ENCODE measurements at regions not wholly inside any gene's neighbourhood (a gene's known extent, or its start where the extent isn't known, plus 50 kb on each side); places are given as distances from the start of the nearest gene placed in this dataset.

DNA sequence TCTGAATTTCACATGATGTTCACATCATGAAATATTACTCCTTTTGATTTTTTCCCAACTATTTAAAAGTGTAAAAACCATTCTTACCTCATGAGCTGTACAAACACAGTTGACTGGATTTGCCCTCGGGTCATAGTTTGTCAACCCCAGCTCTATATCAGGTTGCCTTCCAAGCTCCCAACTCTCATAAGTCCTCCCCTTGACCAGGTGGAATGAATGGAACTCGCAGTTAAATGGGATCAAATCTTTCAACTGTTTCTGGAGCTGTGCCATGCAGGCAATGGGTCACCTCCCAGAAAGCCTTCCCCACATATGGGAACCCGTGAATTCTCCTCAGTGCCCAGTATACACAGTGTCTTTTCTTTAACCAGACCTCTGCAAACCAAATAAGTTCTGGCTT, 169.8 kb upstream of the FOXD3 start:
- H3K27ac ChIP-seq (ENCODE audit: low read depth, low read length, poor library complexity, severe bottlenecking): no peak overlapping the region
- no peak overlapping the region for H3K4me3 ChIP-seq (ENCODE audit: low read depth, low read length, poor library complexity, severe bottlenecking)
- no peaks in the 10 kb centered on the region for H3K4me1 ChIP-seq (ENCODE audit: insufficient read depth, low read length, poor library complexity, severe bottlenecking)
- no peaks in the 10 kb centered on the region for H3K36me3 ChIP-seq (ENCODE audit: insufficient read depth, low read length, poor library complexity, severe bottlenecking)
- H3K27me3 ChIP-seq (replicated peaks; ENCODE audit: insufficient read depth, low read depth, low read length, poor library complexity): no peaks in the 10 kb centered on the region
- intact Hi-C loops (cut with micrococcal nuclease; ENCODE audit: unreplicated experiment): no loop called here
- BruUV-seq (replicated peaks): no TSS peak
- ChIA-PET CTCF (no interaction called here), POLR2A (ENCODE audit: low non-redundant PET) (interaction anchor here (0.6 kb wide), 1 partner anchor 378 kb away, joined by 3 read pairs; no protein-coding TSS in a partner anchor)
- no peaks in the 10 kb centered on the region for H3K9me3 ChIP-seq (ENCODE audit: low read depth, low read length, poor library complexity, severe bottlenecking)
- no peak for DNase-seq (ENCODE audit: low spot score)
- TF ChIP-seq EZH2 (IDR thresholded peaks at IDR 0.05; ENCODE audit: borderline replicate concordance, low read depth, low read length, poor library complexity, severe bottlenecking): no peak
- TF ChIP-seq CTCF (conservative IDR thresholded peaks at IDR 0.05; ENCODE audit: low read depth, low read length): no peak

GRCh38 chr1:63155437-63155836, 166.9 kb upstream of the FOXD3 start:
- TF ChIP-seq CTCF (conservative IDR thresholded peaks at IDR 0.05; ENCODE audit: low read depth, low read length): no peak
- no peak for TF ChIP-seq EZH2 (IDR thresholded peaks at IDR 0.05; ENCODE audit: borderline replicate concordance, low read depth, low read length, poor library complexity, severe bottlenecking)
- Histone ChIP-seq H3K36me3 (ENCODE audit: insufficient read depth, low read length, poor library complexity, severe bottlenecking) (no peaks in the 10 kb centered on the region), H3K27me3 (replicated peaks; ENCODE audit: insufficient read depth, low read depth, low read length, poor library complexity) (no peaks in the 10 kb centered on the region), H3K27ac (ENCODE audit: low read depth, low read length, poor library complexity, severe bottlenecking) (no peak overlapping the region), H3K4me3 (ENCODE audit: low read depth, low read length, poor library complexity, severe bottlenecking) (no peak overlapping the region), H3K9me3 (ENCODE audit: low read depth, low read length, poor library complexity, severe bottlenecking) (no peaks in the 10 kb centered on the region), H3K4me1 (ENCODE audit: insufficient read depth, low read length, poor library complexity, severe bottlenecking) (no peaks in the 10 kb centered on the region)
- POLR2A ChIA-PET (ENCODE audit: low non-redundant PET): interaction anchor here (0.6 kb wide), 1 partner anchor 920 kb away, joined by 4 read pairs; no protein-coding TSS in a partner anchor
- DNase-seq (ENCODE audit: low spot score): peak; percentile 4
- CTCF ChIA-PET: interaction anchor here (0.5 kb wide), 1 partner anchor 1646 kb away, joined by 5 read pairs; no protein-coding TSS in a partner anchor
- no TSS peak for BruUV-seq (replicated peaks)
- intact Hi-C loops (cut with micrococcal nuclease; ENCODE audit: unreplicated experiment): no loop called here

GRCh38 chr1:63157085-63157484, 165.3 kb upstream of the FOXD3 start:
- no peak overlapping the region for H3K4me3 ChIP-seq (ENCODE audit: low read depth, low read length, poor library complexity, severe bottlenecking)
- intact Hi-C loops (cut with micrococcal nuclease; ENCODE audit: unreplicated experiment): no loop called here
- POLR2A ChIA-PET (ENCODE audit: low non-redundant PET): no interaction called here
- TF ChIP-seq CTCF (conservative IDR thresholded peaks at IDR 0.05; ENCODE audit: low read depth, low read length) (no peak), EZH2 (IDR thresholded peaks at IDR 0.05; ENCODE audit: borderline replicate concordance, low read depth, low read length, poor library complexity, severe bottlenecking) (no peak)
- H3K9me3 ChIP-seq (ENCODE audit: low read depth, low read length, poor library complexity, severe bottlenecking): no peaks in the 10 kb centered on the region
- DNase-seq (ENCODE audit: low spot score): peak; percentile 3
- no peak overlapping the region for H3K27ac ChIP-seq (ENCODE audit: low read depth, low read length, poor library complexity, severe bottlenecking)
- H3K27me3 ChIP-seq (replicated peaks; ENCODE audit: insufficient read depth, low read depth, low read length, poor library complexity): no peaks in the 10 kb centered on the region
- no TSS peak for BruUV-seq (replicated peaks)
- no peaks in the 10 kb centered on the region for H3K4me1 ChIP-seq (ENCODE audit: insufficient read depth, low read length, poor library complexity, severe bottlenecking)
- CTCF ChIA-PET: no interaction called here
- no peaks in the 10 kb centered on the region for H3K36me3 ChIP-seq (ENCODE audit: insufficient read depth, low read length, poor library complexity, severe bottlenecking)

Measured in A673 (cell line).